Endothelial cell of umbilical vein (primary cell): ENCODE measurements at regions not wholly inside any gene's neighbourhood (a gene's known extent, or its start where the extent isn't known, plus 50 kb on each side); places are given as distances from the start of the nearest gene placed in this dataset.

Experiments
- BruUV-seq: library from RNA; stranded (reverse); fragments of 400-500 nt; replicated peaks from 2 replicates; lab custom pipeline; 2021; lab: Mats Ljungman, UMichigan
- CTCF ChIA-PET: fragments of 300-600, 350-600 bp; sonication (Branson Sonifier 250); formaldehyde crosslinking; loops from one replicate; lab custom pipeline; 2021; ENCODE audit warnings: antibody characterized with exemption, inconsistent platforms; lab: Charles Lee
- POLR2A ChIA-PET: fragments of 300-600, 350-600 bp; sonication (Branson Sonifier 250); formaldehyde crosslinking; loops from one replicate; lab custom pipeline; 2021; ENCODE audit warnings: antibody characterized with exemption, inconsistent platforms; lab: Charles Lee
- DNase-seq: peaks from one replicate; pipeline ENCODE4 v3.0.0-alpha.2; 2011; ENCODE audit warnings: low read depth, low spot score
- FAIRE-seq: peaks from 2 replicates; lab custom pipeline; 2011; peaks lifted over from hg19 to GRCh38; lab: Jason Lieb, UNC
- H2AFZ ChIP-seq: 2 replicates; pipeline ENCODE4 v1.6.0; 2012; ENCODE audit warnings: low read depth, low read length, control low read depth, inconsistent platforms
- H3K27ac ChIP-seq: 2 replicates; pipeline ENCODE4 v1.5.1; 2011; ENCODE audit warnings: low read depth, mild to moderate bottlenecking, control low read depth, low read length, moderate library complexity; ENCODE audit not compliant: insufficient read depth
- H3K27me3 ChIP-seq, 2 experiments: 2 replicates each; pipeline versions ENCODE4 v1.6.0 to v1.6.1; 2011; ENCODE audit warnings: low read length in 2 of 2, mixed read lengths in 1 of 2; ENCODE audit not compliant: control insufficient read depth in 2 of 2, insufficient read depth in 2 of 2
- H3K36me3 ChIP-seq, 2 experiments: 2 replicates in 1 of 2; 3 replicates in 1 of 2; pipeline ENCODE4 v1.5.1; 2011; ENCODE audit warnings: low read length in 2 of 2, mild to moderate bottlenecking in 1 of 2, moderate library complexity in 1 of 2; ENCODE audit not compliant: control insufficient read depth in 2 of 2, insufficient read depth in 2 of 2; ENCODE audit errors: extremely low read depth in 1 of 2
- H3K4me1 ChIP-seq: 3 replicates; pipeline ENCODE4 v1.5.1; 2011; ENCODE audit warnings: mild to moderate bottlenecking, low read length; ENCODE audit not compliant: control insufficient read depth, insufficient read depth; ENCODE audit errors: extremely low read depth
- H3K4me2 ChIP-seq: 2 replicates; pipeline ENCODE4 v1.6.1; 2011; ENCODE audit warnings: low read length, control low read depth, mixed read lengths; ENCODE audit not compliant: insufficient read depth
- H3K4me3 ChIP-seq, 3 experiments: fragments of 200-600 bp in 1 of 3; sonication (generic), shearing (Covaris generic) in 1 of 3; replicated peaks in 1 of 3; 2 replicates each; pipeline ENCODE4 v1.5.1; 2011 to 2016; ENCODE audit warnings: control low read depth in 3 of 3, low read length in 3 of 3, mild to moderate bottlenecking in 2 of 3, inconsistent platforms in 1 of 3, low read depth in 1 of 3, moderate library complexity in 1 of 3; ENCODE audit not compliant: insufficient read depth in 1 of 3
- H3K79me2 ChIP-seq: 2 replicates; pipeline ENCODE4 v1.6.0; 2012; ENCODE audit warnings: low read length, inconsistent platforms; ENCODE audit not compliant: control insufficient read depth, insufficient read depth
- H3K9ac ChIP-seq: replicated peaks from 2 replicates; pipeline ENCODE3; 2011; ENCODE audit warnings: low read length, control low read depth; ENCODE audit not compliant: insufficient read depth; ENCODE audit errors: extremely low read depth
- H3K9me1 ChIP-seq: replicated peaks from 3 replicates; pipeline ENCODE4 v1.6.0; 2011; ENCODE audit warnings: mild to moderate bottlenecking, low read length; ENCODE audit not compliant: control insufficient read depth, insufficient read depth; ENCODE audit errors: extremely low read depth
- H3K9me3 ChIP-seq: replicated peaks from 2 replicates; pipeline ENCODE4 v1.5.1; 2012; ENCODE audit warnings: low read length, inconsistent platforms; ENCODE audit not compliant: control insufficient read depth, insufficient read depth
- H4K20me1 ChIP-seq: replicated peaks from 2 replicates; pipeline ENCODE3; 2011; ENCODE audit warnings: mild to moderate bottlenecking, low read length; ENCODE audit not compliant: control insufficient read depth, insufficient read depth; ENCODE audit errors: extremely low read depth
- CTCF ChIP-seq, 2 donors: IDR thresholded peaks; 1 replicate in 1 of 2; 2 replicates in 1 of 2; pipeline ENCODE4 v1.5.1; 2011; ENCODE audit warnings: low read length in 2 of 2, mild to moderate bottlenecking in 2 of 2, moderate library complexity in 2 of 2, control low read depth in 1 of 2, inconsistent platforms in 1 of 2, low read depth in 1 of 2; ENCODE audit not compliant: insufficient read depth in 1 of 2; ENCODE audit errors: extremely low read depth in 1 of 2
- EZH2 ChIP-seq: IDR thresholded peaks from 2 replicates; pipeline ENCODE4 v1.6.1; 2012; ENCODE audit warnings: borderline replicate concordance, low read depth, mild to moderate bottlenecking, moderate library complexity, low read length, inconsistent platforms; ENCODE audit not compliant: severe bottlenecking
- FOS ChIP-seq: IDR thresholded peaks from 2 replicates; pipeline ENCODE4 v1.6.1; 2011; ENCODE audit warnings: mild to moderate bottlenecking, low read length, moderate library complexity, borderline replicate concordance; ENCODE audit not compliant: insufficient read depth
- GATA2 ChIP-seq: IDR thresholded peaks from 2 replicates; pipeline ENCODE4 v1.7.0; 2011; ENCODE audit warnings: low read depth, mild to moderate bottlenecking, moderate library complexity, mixed read lengths, low read length; ENCODE audit not compliant: insufficient read length, insufficient read depth
- JUN ChIP-seq: IDR thresholded peaks from 2 replicates; pipeline ENCODE4 v1.6.1; 2011; ENCODE audit warnings: borderline replicate concordance, low read depth; ENCODE audit not compliant: insufficient read length, insufficient read depth
- MYC ChIP-seq: IDR thresholded peaks from one replicate; pipeline ENCODE4 v1.6.1; 2011; ENCODE audit warnings: mild to moderate bottlenecking, low read depth, low read length
- POLR2A ChIP-seq: IDR thresholded peaks from 2 replicates; pipeline ENCODE4 v1.6.1; 2012; ENCODE audit warnings: low read depth, mild to moderate bottlenecking, control low read depth, low read length
- POLR2AphosphoS5 ChIP-seq: IDR thresholded peaks from 2 replicates; pipeline ENCODE4 v1.6.1; 2012; ENCODE audit warnings: low read depth, mild to moderate bottlenecking, control low read depth, low read length, moderate library complexity; ENCODE audit not compliant: insufficient read depth
- dilution Hi-C: fragments of 300-500 bp; cut with MboI; formaldehyde crosslinking; loops from one replicate; pipeline ENCODE4 v1.15.0; 2019; ENCODE audit warnings: low sequenced_read_pairs; ENCODE audit not compliant: extremely low pct_ligation_motif_present
- intact Hi-C: fragments of 100-400 bp; cut with micrococcal nuclease; formaldehyde crosslinking; loops from one replicate; pipeline ENCODE4 v1.10.0; 2022
- TF ChIP-seq, protein P1 (sequence below): IDR thresholded peaks from 2 replicates; pipeline ENCODE4 v1.6.1; 2011; ENCODE audit not compliant: insufficient read depth, insufficient read length

DNA sequence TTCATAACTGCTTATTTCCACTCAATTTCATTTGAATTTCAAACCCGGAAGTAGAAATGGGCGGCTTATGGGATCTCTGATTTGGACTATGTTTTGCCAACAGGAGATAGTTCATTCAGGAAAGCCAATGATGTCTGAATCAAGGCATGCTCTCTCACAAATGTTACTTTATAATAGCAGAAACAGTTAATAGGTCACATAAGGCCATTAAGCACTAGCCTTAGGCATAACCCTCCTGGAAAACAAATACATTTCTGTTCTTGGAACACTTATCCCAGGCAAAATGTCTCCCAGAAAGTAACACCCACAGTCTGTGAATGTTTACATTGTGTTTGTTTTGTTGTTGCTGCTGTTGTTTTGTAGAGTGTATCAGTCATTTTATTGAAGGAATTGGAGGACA is 1347.2 kb upstream of the PCDH7 start:
- BruUV-seq = no TSS peak
- Histone ChIP-seq H3K27ac (no peak overlapping the region), H3K4me1 (no peaks in the 10 kb centered on the region), H4K20me1 (no peaks in the 10 kb centered on the region), H3K9me1 (no peaks in the 10 kb centered on the region), H2AFZ (no peak overlapping the region), H3K4me3 (no peak overlapping the region), H3K9me3 (no peaks in the 10 kb centered on the region), H3K27me3 (no peaks in the 10 kb centered on the region), H3K79me2 (no peaks in the 10 kb centered on the region), H3K36me3 (no peaks in the 10 kb centered on the region), H3K9ac (no peak overlapping the region), H3K4me2 (no peak overlapping the region)
- ChIA-PET POLR2A (no interaction called here), CTCF (no interaction called here)
- no peak for TF ChIP-seq GATA2
- no peak for TF ChIP-seq POLR2AphosphoS5
- TF ChIP-seq EZH2 = no peak
- TF ChIP-seq, protein P1, sequence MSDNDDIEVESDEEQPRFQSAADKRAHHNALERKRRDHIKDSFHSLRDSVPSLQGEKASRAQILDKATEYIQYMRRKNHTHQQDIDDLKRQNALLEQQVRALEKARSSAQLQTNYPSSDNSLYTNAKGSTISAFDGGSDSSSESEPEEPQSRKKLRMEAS = no peak
- TF ChIP-seq MYC = no peak
- no peak for TF ChIP-seq JUN
- no peak for TF ChIP-seq POLR2A
- no peak for TF ChIP-seq FOS
- no peak for TF ChIP-seq CTCF (IDR thresholded peaks at IDR 0.05; ENCODE audit: extremely low read depth in 1 of 2, insufficient read depth in 1 of 2, low read depth in 1 of 2, low read length in 2 of 2)
- DNase-seq = no peak
- FAIRE-seq = no peak
- intact Hi-C loops (no loop called here), dilution Hi-C loops (no loop called here)
